ENCODE measurements at regions not wholly inside any gene's neighbourhood (a gene's known extent, or its start where the extent isn't known, plus 50 kb on each side); places are given as distances from the start of the nearest gene placed in this dataset.

- Histone ChIP-seq H3K4me1 (no peaks in the 10 kb centered on the region), H3K36me3 (no peaks in the 10 kb centered on the region), H3K4me3 (no peak overlapping the region), H3K27ac (no peak overlapping the region), H3K27me3 (no peaks in the 10 kb centered on the region), H3K9me3 (peaks cover 0 to 5% (median 5%) of the 10 kb centered on the region in 4 donors)
- 91% methylated on average over 10 of the region's 10 CpGs for WGBS, 2 donors
- intact Hi-C loops (cut with DNase I): no loop called here
- no peak for DNase-seq
- TF ChIP-seq POLR2AphosphoS5 (IDR thresholded peaks at IDR 0.05): no peak
- no peak for TF ChIP-seq POLR2A (IDR thresholded peaks at IDR 0.05)
- no peak for TF ChIP-seq EP300 (IDR thresholded peaks at IDR 0.05)
- no peak for TF ChIP-seq CTCF (IDR thresholded peaks at IDR 0.05)
Measured at GRCh38 chr4:173717581-173717980, 187.6 kb upstream of the HAND2 start.

- Histone ChIP-seq H3K36me3 (no peaks in the 10 kb centered on the region), H3K27me3 (no peaks in the 10 kb centered on the region), H3K4me1 (no peaks in the 10 kb centered on the region), H3K4me3 (no peak overlapping the region), H3K27ac (no peak overlapping the region), H3K9me3 (peaks cover 0 to 5% (median 5%) of the 10 kb centered on the region in 4 donors)
- TF ChIP-seq POLR2A (IDR thresholded peaks at IDR 0.05): no peak
- no peak for TF ChIP-seq CTCF (IDR thresholded peaks at IDR 0.05)
- no peak for TF ChIP-seq POLR2AphosphoS5 (IDR thresholded peaks at IDR 0.05)
- TF ChIP-seq EP300 (IDR thresholded peaks at IDR 0.05): no peak
- 70 to 76% methylated on average over 5 of the region's 5 CpGs for WGBS, 2 donors
- intact Hi-C loops (cut with DNase I): no loop called here
- DNase-seq: no peak
Measured at GRCh38 chr4:173714456-173714855, 184.4 kb upstream of the HAND2 start.

GRCh38 chr4:173713026-173713425 is 183.0 kb upstream of the HAND2 start:
- intact Hi-C loops (cut with DNase I): no loop called here
- DNase-seq: no peak
- Histone ChIP-seq H3K27ac (no peak overlapping the region), H3K27me3 (no peaks in the 10 kb centered on the region), H3K4me1 (no peaks in the 10 kb centered on the region), H3K9me3 (peaks cover 0 to 4% (median 2%) of the 10 kb centered on the region in 4 donors), H3K36me3 (no peaks in the 10 kb centered on the region), H3K4me3 (no peak overlapping the region)
- TF ChIP-seq EP300 (IDR thresholded peaks at IDR 0.05): no peak
- TF ChIP-seq CTCF (IDR thresholded peaks at IDR 0.05): no peak
- TF ChIP-seq POLR2AphosphoS5 (IDR thresholded peaks at IDR 0.05): no peak
- no peak for TF ChIP-seq POLR2A (IDR thresholded peaks at IDR 0.05)
- 82 to 83% methylated on average over 5 of the region's 5 CpGs for WGBS, 2 donors

GRCh38 chr4:173707658-173708419 is 177.8 kb upstream of the HAND2 start:
- WGBS, 2 donors: 91 to 95% methylated on average over 2 of the region's 2 CpGs
- Histone ChIP-seq H3K27me3 (no peaks in the 10 kb centered on the region), H3K9me3 (no peaks in the 10 kb centered on the region), H3K27ac (no peak overlapping the region), H3K4me3 (no peak overlapping the region), H3K4me1 (no peaks in the 10 kb centered on the region), H3K36me3 (no peaks in the 10 kb centered on the region)
- no peak for DNase-seq
- TF ChIP-seq EP300 (IDR thresholded peaks at IDR 0.05): no peak
- TF ChIP-seq POLR2AphosphoS5 (IDR thresholded peaks at IDR 0.05): no peak
- TF ChIP-seq POLR2A (IDR thresholded peaks at IDR 0.05): no peak
- TF ChIP-seq CTCF (IDR thresholded peaks at IDR 0.05): no peak
- intact Hi-C loops (cut with DNase I): no loop called here

GRCh38 chr4:173704201-173704600 is 174.2 kb upstream of the HAND2 start:
- no peak for DNase-seq
- no peaks in the 10 kb centered on the region for H3K4me1 ChIP-seq
- no peaks in the 10 kb centered on the region for H3K36me3 ChIP-seq
- 83 to 86% methylated on average over 9 of the region's 9 CpGs for WGBS, 2 donors
- intact Hi-C loops (cut with DNase I): no loop called here
- H3K9me3 ChIP-seq: no peaks in the 10 kb centered on the region
- H3K27me3 ChIP-seq: no peaks in the 10 kb centered on the region
- no peak overlapping the region for H3K4me3 ChIP-seq
- no peak for TF ChIP-seq CTCF (IDR thresholded peaks at IDR 0.05)
- TF ChIP-seq EP300 (IDR thresholded peaks at IDR 0.05): no peak
- TF ChIP-seq POLR2A (IDR thresholded peaks at IDR 0.05): no peak
- TF ChIP-seq POLR2AphosphoS5 (IDR thresholded peaks at IDR 0.05): no peak
- H3K27ac ChIP-seq: no peak overlapping the region
